NCI-H1436 (cell line): ENCODE measurements at regions not wholly inside any gene's neighbourhood (a gene's known extent, or its start where the extent isn't known, plus 50 kb on each side); places are given as distances from the start of the nearest gene placed in this dataset.
"Not testable (repeated sequence)": the region's sequence is repeated elsewhere in the genome, so short reads cannot be mapped to it uniquely, and the experiment has no call there.

ENCODE experiments used
- DNase-seq: peaks from one replicate; lab custom pipeline; 2025; lab: John Stamatoyannopoulos, UW

GRCh38 chr2:16203691-16204090, 263.3 kb downstream of the MYCN start:
- no peak for DNase-seq

DNA sequence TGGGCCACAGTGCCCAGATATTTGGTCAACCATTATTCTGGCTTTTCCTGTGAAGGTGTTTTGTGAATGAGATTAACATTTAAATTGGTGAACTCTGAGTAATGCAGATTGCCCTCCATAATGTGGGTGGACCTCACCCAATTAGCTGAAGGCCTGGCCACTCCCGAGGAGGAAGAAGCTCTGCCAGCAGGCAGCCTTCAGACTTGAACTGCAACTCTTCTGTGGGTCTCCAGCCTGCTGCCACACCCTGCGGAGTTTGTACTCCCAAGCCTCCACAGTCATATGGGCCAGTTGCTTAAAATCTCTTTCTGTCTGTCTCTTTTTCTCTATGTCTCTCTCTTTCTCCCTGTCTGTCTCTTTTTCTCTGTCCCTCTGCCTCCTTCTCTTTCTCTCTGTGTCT, 262.7 kb downstream of the MYCN start:
- DNase-seq = no peak

DNA sequence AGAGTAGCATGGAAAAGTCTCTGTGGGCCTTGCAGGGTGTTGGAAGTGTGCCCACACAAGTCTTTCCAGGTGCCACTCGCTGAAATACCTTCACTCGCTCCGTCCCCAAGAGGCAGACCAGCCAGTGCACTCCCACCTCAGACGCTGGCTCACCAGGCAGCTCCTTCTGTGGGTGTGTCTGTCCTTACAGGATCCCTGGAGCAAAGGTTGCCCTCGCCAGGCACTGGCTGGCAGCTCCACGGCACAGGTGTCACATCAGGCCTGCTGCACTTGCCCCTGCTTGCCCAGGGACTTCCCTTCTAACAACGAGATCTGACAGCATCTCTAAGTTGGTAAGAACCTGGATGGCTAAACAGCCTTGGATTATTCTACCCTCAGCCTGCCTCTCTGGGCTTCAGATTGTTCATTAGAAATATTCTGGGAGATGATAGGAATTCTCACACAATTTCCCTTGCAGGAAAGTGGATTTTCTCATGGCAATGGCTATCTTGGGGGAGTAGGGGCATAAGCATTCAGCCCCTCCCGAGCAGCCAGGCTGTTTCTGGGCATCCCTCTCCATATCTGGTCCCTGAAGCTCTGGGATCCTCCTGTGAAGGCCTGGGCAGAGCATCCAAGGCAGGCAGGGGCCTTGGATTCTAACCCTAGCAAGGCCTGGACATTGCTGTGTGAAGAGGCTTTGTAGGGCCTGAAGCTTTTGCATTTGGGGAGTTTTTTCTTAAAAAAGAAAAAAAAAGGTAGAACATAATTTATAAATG, 262.1 kb downstream of the MYCN start:
- DNase-seq = no peak

DNA sequence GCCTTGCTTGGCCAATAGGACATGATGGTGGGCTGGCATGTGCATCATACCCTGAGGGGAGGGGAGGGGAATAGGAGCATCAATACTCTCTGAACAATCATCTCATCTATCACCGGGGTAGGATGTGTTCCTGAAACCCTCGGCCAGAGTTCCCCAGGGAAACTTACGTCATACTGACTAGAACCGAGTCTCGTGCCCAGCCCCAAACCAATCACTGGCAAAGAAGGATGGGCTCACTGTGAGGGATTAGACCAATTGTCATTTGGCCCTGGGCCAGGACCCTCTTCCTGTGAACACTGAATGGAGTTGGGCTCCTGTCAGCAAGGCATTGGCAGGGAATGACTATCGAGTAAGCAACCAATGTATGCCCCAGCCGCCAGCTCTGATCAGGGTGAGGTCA, 261.5 kb downstream of the MYCN start:
- no peak for DNase-seq

DNA sequence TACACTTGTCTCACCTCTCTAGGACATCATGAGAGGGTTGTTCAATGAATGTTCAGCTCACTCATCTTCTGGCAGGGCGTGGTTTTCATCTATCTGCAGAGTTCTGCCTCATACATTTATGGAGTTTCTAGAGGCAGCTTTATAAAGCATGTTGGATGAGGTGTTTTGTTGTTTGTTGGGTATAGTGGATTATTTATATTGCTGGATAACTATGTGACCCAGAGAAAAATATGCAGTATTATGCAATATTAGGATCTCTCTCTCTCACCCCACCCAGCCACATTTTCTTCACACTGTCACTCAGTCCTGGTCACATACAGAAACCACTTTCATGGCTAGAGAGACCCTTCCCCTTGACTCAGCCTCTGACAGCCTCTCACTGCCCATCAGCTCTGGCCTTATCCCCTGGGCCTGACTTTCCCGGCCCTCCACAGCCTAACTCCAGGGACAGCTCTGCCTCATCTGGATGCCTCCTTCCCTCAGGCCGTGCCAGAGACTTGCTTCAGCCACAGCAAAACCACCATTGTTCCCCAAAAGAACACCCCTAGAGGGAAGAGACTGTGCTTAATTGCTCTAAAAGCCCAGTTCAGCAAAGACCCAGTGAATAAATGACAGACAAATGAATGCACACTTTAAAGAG, 260.3 kb downstream of the MYCN start:
- DNase-seq = no peak

GRCh38 chr2:16199882-16200553, 259.7 kb downstream of the MYCN start:
- no peak for DNase-seq

- not testable (repeated sequence) for DNase-seq
Measured at GRCh38 chr2:16199241-16199640, 258.9 kb downstream of the MYCN start.

GRCh38 chr2:16198166-16198912, 258.0 kb downstream of the MYCN start:
- DNase-seq = no peak

DNA sequence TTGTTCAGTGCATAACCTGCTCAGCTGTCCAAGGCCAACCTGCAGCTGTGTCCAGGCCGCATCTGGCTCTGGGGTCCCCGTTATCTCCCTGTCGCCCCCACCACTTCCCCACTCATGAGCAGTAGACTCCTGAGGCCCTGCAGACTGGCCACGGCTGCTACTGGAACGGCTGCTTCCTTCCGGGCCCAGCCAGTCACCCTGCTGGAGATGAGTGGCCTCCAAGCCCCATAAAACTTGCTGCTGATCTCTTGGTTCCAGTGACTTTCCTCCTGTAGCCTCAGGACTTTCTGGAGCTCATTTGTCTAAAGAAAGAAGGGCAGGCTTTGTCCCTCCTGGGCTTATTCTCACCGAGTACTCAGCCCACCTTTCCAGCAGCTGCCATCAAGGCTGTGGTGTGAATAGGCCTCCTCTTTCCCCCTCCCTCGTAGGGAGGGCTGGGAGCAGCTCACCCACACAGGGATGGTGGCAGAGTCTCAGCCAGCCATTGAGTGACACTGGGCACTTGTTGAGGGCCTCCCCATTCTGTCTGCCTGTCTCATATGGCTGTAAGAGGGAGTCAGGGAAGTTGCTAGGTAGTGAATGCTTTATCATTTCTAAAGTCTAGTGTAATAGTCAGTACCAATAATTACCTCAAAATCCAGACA, 257.3 kb downstream of the MYCN start:
- no peak for DNase-seq

DNA sequence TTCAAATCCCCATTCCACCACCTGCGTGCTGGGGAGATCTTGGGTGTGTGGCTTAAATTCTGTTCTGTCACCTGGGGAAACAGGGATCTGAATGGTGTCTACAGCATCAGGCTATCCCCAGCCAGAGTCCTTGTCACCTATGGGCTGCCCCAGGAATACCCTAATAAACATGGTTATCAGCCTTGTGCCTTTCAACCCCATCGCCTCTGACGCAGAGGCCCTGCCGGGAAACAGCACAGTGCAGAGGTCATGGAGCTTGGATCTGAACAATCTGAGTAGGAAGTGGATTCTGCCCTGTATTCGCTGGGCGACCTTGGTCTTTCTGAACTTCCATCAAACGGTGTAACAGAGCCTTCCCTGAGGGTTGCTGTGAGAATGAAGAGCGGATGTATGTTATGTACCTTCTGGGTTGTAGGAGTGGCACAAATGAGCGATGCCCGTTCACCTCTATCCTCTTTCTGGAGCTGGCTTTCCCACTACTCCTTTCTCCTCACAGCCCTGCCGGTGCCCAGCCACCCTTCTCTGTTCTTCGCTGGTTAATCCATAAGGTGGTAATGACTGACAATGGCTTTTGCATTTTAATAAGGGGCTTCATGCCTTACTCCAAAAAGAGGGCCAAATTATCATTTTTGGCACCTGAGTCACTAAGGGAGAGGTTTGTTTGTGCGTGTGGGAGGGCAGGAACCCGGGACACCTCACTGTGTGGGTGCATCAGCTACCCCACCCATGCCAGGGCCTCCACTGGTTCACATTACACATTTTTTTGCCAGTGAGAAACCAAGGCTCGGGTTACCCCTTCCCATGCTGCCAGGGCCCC, 256.5 kb downstream of the MYCN start:
- DNase-seq = no peak

DNA sequence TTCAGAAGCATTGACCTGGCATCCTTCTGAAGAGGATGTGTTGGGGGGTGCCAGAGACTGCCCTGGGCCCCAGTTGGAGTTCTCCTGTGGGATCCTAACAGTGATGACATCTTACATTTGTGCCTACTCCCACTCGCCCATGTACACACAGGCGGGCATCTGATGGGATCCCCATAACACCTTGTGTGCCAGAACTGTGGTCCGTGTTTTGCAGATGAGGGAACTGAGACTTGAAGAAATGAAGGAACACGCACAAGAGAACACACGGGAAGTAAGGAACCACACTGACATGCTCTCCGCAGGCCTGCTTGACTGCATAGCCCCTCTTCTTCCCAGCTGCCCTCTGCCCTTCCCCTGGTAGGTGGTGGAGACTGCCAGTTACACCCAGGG, 255.3 kb downstream of the MYCN start:
- no peak for DNase-seq

GRCh38 chr2:16194931-16195680, 254.8 kb downstream of the MYCN start:
- DNase-seq = no peak

DNA sequence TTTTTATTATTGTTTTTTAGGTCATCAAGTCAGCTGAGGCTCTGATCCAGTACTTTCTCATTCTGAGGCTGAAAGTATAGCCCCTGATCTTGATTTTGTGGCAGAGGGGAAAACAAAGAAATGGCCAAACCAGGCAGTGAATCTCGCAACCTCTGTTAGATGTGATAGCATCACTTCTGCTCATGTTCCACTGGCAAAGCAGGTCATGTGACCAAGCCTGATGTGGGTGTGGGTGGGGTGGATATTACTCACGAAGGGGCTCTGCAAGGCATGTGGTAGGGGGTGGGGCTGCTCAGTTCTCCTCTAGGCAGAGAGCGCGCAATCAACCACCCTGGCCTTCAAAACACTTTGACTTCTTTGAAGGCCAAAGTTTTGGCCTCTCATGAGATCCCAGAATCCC, 254.2 kb downstream of the MYCN start:
- DNase-seq = no peak

GRCh38 chr2:16194096-16194390, 253.7 kb downstream of the MYCN start:
- DNase-seq = no peak

- DNase-seq = no peak
Measured at GRCh38 chr2:16192416-16193216, 252.3 kb downstream of the MYCN start.

DNA sequence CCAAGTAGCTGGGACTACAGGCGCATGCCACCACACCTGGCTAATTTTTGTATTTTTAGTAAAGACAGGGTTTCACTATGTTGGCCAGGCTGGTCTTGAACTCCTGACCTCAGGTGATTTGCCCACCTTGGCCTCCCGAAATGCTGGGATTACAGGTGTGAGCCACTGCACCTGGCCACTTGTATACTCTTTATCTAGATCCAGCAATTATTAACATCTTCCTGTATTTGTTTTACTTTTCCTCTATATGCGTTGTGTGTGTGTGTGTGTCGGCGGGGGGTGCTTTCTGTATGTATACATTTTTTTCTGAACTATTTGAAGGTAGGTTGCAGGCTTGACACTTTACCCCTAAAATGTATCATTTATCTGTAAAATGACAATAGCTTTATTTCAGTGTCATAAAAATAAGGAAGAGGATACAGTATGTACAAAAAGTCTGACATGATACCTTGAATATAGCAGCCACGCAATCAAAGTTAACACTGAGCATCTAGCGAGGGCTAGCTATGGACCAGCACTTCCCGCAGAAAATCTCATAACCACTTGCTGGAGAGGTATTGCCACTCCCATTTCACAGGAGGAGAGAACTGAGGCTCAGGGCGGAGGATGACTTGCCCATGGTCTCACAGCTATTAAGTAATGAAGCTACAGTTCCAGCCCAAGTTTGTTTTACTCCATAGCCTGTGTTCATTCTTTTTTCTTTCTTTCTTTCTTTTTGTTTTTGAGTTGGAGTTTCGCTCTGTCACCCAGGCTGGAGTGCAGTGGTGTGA, 251.3 kb downstream of the MYCN start:
- DNase-seq = no peak

DNA sequence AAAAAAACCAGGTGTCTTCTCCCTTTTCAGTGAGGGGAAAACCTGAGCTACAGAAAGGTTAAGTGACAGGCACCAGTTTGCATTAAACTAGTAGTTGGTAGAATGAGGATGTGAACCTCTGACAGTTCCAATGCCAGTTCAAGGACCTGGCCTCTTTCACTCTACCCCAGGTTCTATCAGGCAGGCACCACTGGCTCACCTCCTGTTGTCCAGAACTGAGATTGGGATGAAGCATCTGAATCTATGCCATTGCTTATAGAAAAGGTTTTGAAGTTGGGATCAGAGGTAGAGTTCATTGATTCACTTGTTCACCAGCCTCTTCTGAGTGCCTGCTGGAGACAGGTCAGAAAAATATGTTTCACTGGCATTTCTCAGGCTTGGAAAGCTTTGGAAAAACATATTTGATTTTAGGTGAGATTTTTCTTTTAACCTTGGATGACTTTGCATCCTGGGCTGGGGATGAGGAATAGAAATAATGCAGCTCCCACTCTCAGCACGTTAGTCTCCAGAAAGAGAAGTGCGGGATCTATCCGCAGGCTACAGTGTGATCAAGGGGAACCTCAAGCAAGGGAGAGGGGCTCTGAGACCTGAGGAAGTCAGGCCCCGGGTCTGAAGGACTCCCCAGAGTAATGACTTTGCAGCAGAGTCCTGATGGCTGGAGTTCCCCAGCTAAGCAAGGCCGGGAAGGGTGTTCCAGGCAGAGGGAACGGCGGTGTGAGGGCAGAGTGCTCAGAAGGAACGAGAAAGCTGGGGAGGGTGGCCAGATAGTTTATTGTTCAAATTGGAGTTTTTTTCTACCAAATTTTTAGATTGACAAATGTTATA, 250.3 kb downstream of the MYCN start:
- DNase-seq = no peak

- no peak for DNase-seq
Measured at GRCh38 chr2:16189836-16190160, 249.4 kb downstream of the MYCN start.
